H1 (cell line): ENCODE measurements at regions not wholly inside any gene's neighbourhood (a gene's known extent, or its start where the extent isn't known, plus 50 kb on each side); places are given as distances from the start of the nearest gene placed in this dataset.

Source experiments
- CTCF ChIA-PET: fragments of 300-600 bp; sonication (Branson Sonifier 250); formaldehyde crosslinking; loops from one replicate; lab custom pipeline; 2021; ENCODE audit not compliant: partially characterized antibody; lab: Charles Lee
- POLR2A ChIA-PET: fragments of 300-600 bp; sonication (Branson Sonifier 250); formaldehyde crosslinking; loops from one replicate; lab custom pipeline; 2021; ENCODE audit warnings: inconsistent platforms; ENCODE audit not compliant: partially characterized antibody; lab: Charles Lee
- DNase-seq, 2 experiments: peaks; one replicate each; pipeline versions ENCODE4 v3.0.0 to v3.0.0-alpha.2; 2010 to 2022; ENCODE audit warnings: low spot score in 2 of 2, low read depth in 1 of 2, mixed read lengths in 1 of 2
- FAIRE-seq: peaks from 2 replicates; lab custom pipeline; 2011; peaks lifted over from hg19 to GRCh38; lab: Jason Lieb, UNC
- H2AFZ ChIP-seq: 2 replicates; pipeline ENCODE4 v1.8.1; 2012; ENCODE audit warnings: low read length, inconsistent platforms
- H2AK5ac ChIP-seq: 2 replicates; pipeline ENCODE4 v1.6.1; 2013; ENCODE audit warnings: low read depth, low read length
- H2BK120ac ChIP-seq: replicated peaks from 2 replicates; pipeline ENCODE3; 2013; ENCODE audit warnings: low read depth, low read length, inconsistent platforms
- H2BK12ac ChIP-seq: 2 replicates; pipeline ENCODE4 v1.6.1; 2013; ENCODE audit warnings: low read depth, low read length
- H2BK15ac ChIP-seq: 2 replicates; pipeline ENCODE4 v1.6.1; 2013; ENCODE audit warnings: low read length
- H2BK20ac ChIP-seq: 2 replicates; pipeline ENCODE4 v1.6.1; 2013; ENCODE audit warnings: low read length
- H2BK5ac ChIP-seq: 2 replicates; pipeline ENCODE4 v1.6.1; 2013; ENCODE audit warnings: low read depth, low read length
- H3K14ac ChIP-seq: 2 replicates; pipeline ENCODE4 v1.6.1; 2013; ENCODE audit warnings: inconsistent platforms; ENCODE audit not compliant: insufficient read length
- H3K18ac ChIP-seq: 2 replicates; pipeline ENCODE4 v1.6.1; 2013; ENCODE audit warnings: low read length; ENCODE audit errors: extremely low read depth
- H3K23ac ChIP-seq: 2 replicates; pipeline ENCODE4 v1.6.1; 2013; ENCODE audit warnings: inconsistent platforms; ENCODE audit not compliant: insufficient read length
- H3K23me2 ChIP-seq: 2 replicates; pipeline ENCODE4 v1.6.1; 2013; ENCODE audit warnings: low read depth, low read length
- H3K27ac ChIP-seq: 2 replicates; pipeline ENCODE4 v1.6.1; 2011; ENCODE audit warnings: low read depth, low read length, inconsistent platforms
- H3K27me3 ChIP-seq, 4 experiments: replicated peaks in 1 of 4; 1 replicate in 1 of 4; 2 replicates in 3 of 4; pipeline versions ENCODE4 v1.6.1 to v1.8.1; 2011 to 2013; ENCODE audit warnings: low read length in 3 of 4, mild to moderate bottlenecking in 3 of 4, inconsistent platforms in 2 of 4, mixed read lengths in 2 of 4, moderate library complexity in 1 of 4; ENCODE audit not compliant: control insufficient read depth in 3 of 4, insufficient read depth in 3 of 4; ENCODE audit errors: extremely low read depth in 1 of 4
- H3K36me3 ChIP-seq, 4 experiments: 2 replicates each; pipeline versions ENCODE4 v1.6.1 to v1.8.1; 2011 to 2013; ENCODE audit warnings: mild to moderate bottlenecking in 4 of 4, low read length in 3 of 4, moderate library complexity in 2 of 4, control low read depth in 1 of 4, inconsistent platforms in 1 of 4; ENCODE audit not compliant: insufficient read depth in 4 of 4, control insufficient read depth in 2 of 4
- H3K4ac ChIP-seq: replicated peaks from 2 replicates; pipeline ENCODE3; 2013; ENCODE audit warnings: low read length, low read depth, mixed read lengths, inconsistent platforms; ENCODE audit not compliant: insufficient read length
- H3K4me1 ChIP-seq, 4 experiments: replicated peaks in 1 of 4; 1 replicate in 1 of 4; 2 replicates in 3 of 4; pipeline versions ENCODE4 v1.6.1 to v1.8.1; 2011 to 2013; ENCODE audit warnings: low read length in 3 of 4, inconsistent platforms in 2 of 4, mixed read lengths in 1 of 4; ENCODE audit not compliant: insufficient read depth in 4 of 4, control insufficient read depth in 3 of 4
- H3K4me2 ChIP-seq, 2 experiments: 2 replicates each; pipeline versions ENCODE4 v1.6.1 to v1.8.1; 2011 to 2013; ENCODE audit warnings: low read depth in 2 of 2, low read length in 2 of 2, control low read depth in 1 of 2, inconsistent platforms in 1 of 2, mild to moderate bottlenecking in 1 of 2; ENCODE audit not compliant: insufficient read depth in 1 of 2
- H3K4me3 ChIP-seq, 4 experiments: fragments of 200-600, 300-600 bp in 1 of 4; sonication (generic), shearing (Covaris generic), sonication (Bioruptor Twin) in 1 of 4; 2 replicates each; pipeline versions ENCODE4 v1.5.1 to v1.8.1; 2011 to 2016; ENCODE audit warnings: low read length in 4 of 4, low read depth in 3 of 4, control low read depth in 2 of 4, inconsistent platforms in 2 of 4, mild to moderate bottlenecking in 2 of 4, mixed read lengths in 1 of 4, moderate library complexity in 1 of 4; ENCODE audit not compliant: insufficient read depth in 2 of 4; ENCODE audit errors: extremely low read depth in 1 of 4
- H3K56ac ChIP-seq: replicated peaks from 2 replicates; pipeline ENCODE3; 2013; ENCODE audit warnings: low read depth, mild to moderate bottlenecking, mixed read lengths, low read length, inconsistent platforms; ENCODE audit not compliant: insufficient read length
- H3K79me1 ChIP-seq: 2 replicates; pipeline ENCODE4 v1.6.1; 2013; ENCODE audit warnings: low read depth, low read length, control low read depth
- H3K79me2 ChIP-seq, 2 experiments: 2 replicates each; pipeline versions ENCODE4 v1.6.1 to v1.8.1; 2012 to 2013; ENCODE audit warnings: low read length in 2 of 2, mild to moderate bottlenecking in 2 of 2, inconsistent platforms in 1 of 2; ENCODE audit not compliant: insufficient read depth in 2 of 2, control insufficient read depth in 1 of 2
- H3K9ac ChIP-seq, 4 experiments: replicated peaks in 1 of 4; 1 replicate in 1 of 4; 2 replicates in 3 of 4; pipeline versions ENCODE4 v1.6.1 to v1.8.1; 2011 to 2013; ENCODE audit warnings: low read depth in 3 of 4, low read length in 3 of 4, control low read depth in 2 of 4, mild to moderate bottlenecking in 2 of 4, moderate library complexity in 2 of 4, inconsistent platforms in 1 of 4; ENCODE audit errors: extremely low read depth in 1 of 4
- H3K9me3 ChIP-seq, 2 experiments: 2 replicates each; pipeline versions ENCODE4 v1.6.1 to v1.8.1; 2012 to 2013; ENCODE audit warnings: mild to moderate bottlenecking in 2 of 2, moderate library complexity in 2 of 2, control low read depth in 1 of 2, inconsistent platforms in 1 of 2, low read depth in 1 of 2, low read length in 1 of 2, mixed read lengths in 1 of 2; ENCODE audit not compliant: insufficient read depth in 2 of 2
- H4K20me1 ChIP-seq, 2 experiments: replicated peaks in 1 of 2; 2 replicates each; pipeline versions ENCODE3 to v1.8.1; 2011 to 2013; ENCODE audit warnings: inconsistent platforms in 2 of 2, low read length in 2 of 2, mild to moderate bottlenecking in 1 of 2; ENCODE audit not compliant: insufficient read depth in 2 of 2, control insufficient read depth in 1 of 2
- H4K5ac ChIP-seq: 2 replicates; pipeline ENCODE4 v1.6.1; 2013; ENCODE audit warnings: low read length, low read depth, mixed read lengths, inconsistent platforms; ENCODE audit not compliant: insufficient read length
- H4K8ac ChIP-seq: 2 replicates; pipeline ENCODE4 v1.8.0; 2013; ENCODE audit warnings: mild to moderate bottlenecking, moderate library complexity, low read length, inconsistent platforms; ENCODE audit not compliant: insufficient read depth; ENCODE audit errors: extremely low read depth
- H4K91ac ChIP-seq: replicated peaks from 2 replicates; pipeline ENCODE3; 2013; ENCODE audit warnings: low read length, mixed read lengths, inconsistent platforms; ENCODE audit not compliant: insufficient read length
- BRCA1 ChIP-seq: IDR thresholded peaks from 2 replicates; pipeline ENCODE4 v1.6.1; 2012; ENCODE audit warnings: low read depth, low read length, improper control_type of control experiment
- CEBPB ChIP-seq: IDR thresholded peaks from 2 replicates; pipeline ENCODE4 v1.6.1; 2012; ENCODE audit warnings: low read depth, low read length
- CTBP2 ChIP-seq: IDR thresholded peaks from 2 replicates; pipeline ENCODE4 v1.7.0; 2011; ENCODE audit warnings: borderline replicate concordance, mild to moderate bottlenecking, moderate library complexity, mixed read lengths, low read length; ENCODE audit not compliant: insufficient read depth, insufficient read length
- GTF2F1 ChIP-seq: IDR thresholded peaks from 2 replicates; pipeline ENCODE4 v1.6.1; 2012; ENCODE audit warnings: low read depth, low read length, improper control_type of control experiment, borderline replicate concordance
- HDAC2 ChIP-seq, 2 experiments: fragments of 300-600 bp in 1 of 2; sonication (generic) in 1 of 2; IDR thresholded peaks; 2 replicates each; pipeline ENCODE4 v1.6.1; 2011 to 2012; ENCODE audit warnings: low read depth in 2 of 2, low read length in 2 of 2, mild to moderate bottlenecking in 2 of 2, moderate library complexity in 2 of 2, borderline replicate concordance in 1 of 2, inconsistent platforms in 1 of 2
- MAFK ChIP-seq: IDR thresholded peaks from 2 replicates; pipeline ENCODE4 v1.6.1; 2012; ENCODE audit warnings: low read depth, mild to moderate bottlenecking, improper control_type of control experiment, low read length
- NANOG ChIP-seq: IDR thresholded peaks from 2 replicates; pipeline ENCODE4 v1.6.1; 2011; ENCODE audit warnings: low read length, low read depth, mild to moderate bottlenecking, inconsistent platforms; ENCODE audit not compliant: insufficient read depth, poor library complexity, severe bottlenecking
- NRF1 ChIP-seq: IDR thresholded peaks from 2 replicates; pipeline ENCODE4 v1.6.1; 2011; ENCODE audit warnings: mild to moderate bottlenecking, low read depth, low read length, improper control_type of control experiment
- RFX5 ChIP-seq: IDR thresholded peaks from 2 replicates; pipeline ENCODE4 v1.6.1; 2011; ENCODE audit warnings: low read depth, low read length, improper control_type of control experiment, borderline replicate concordance
- SIRT6 ChIP-seq: IDR thresholded peaks from one replicate; pipeline ENCODE4 v1.7.1; 2012; ENCODE audit warnings: low read length, inconsistent platforms
- SP1 ChIP-seq: IDR thresholded peaks from 2 replicates; pipeline ENCODE4 v1.6.1; 2011; ENCODE audit warnings: low read depth, low read length
- SP2 ChIP-seq: IDR thresholded peaks from 2 replicates; pipeline ENCODE4 v1.6.1; 2012; ENCODE audit warnings: mild to moderate bottlenecking, low read length, inconsistent platforms
- SUZ12 ChIP-seq: fragments of 200-600 bp; sonication (generic); IDR thresholded peaks from 2 replicates; pipeline ENCODE4 v1.6.1; 2012; ENCODE audit warnings: mild to moderate bottlenecking, inconsistent platforms, low read length, moderate library complexity, mixed read lengths
- TCF12 ChIP-seq: IDR thresholded peaks from 2 replicates; pipeline ENCODE4 v1.6.1; 2011; ENCODE audit warnings: low read depth, mild to moderate bottlenecking, low read length
- ZNF274 ChIP-seq: IDR thresholded peaks from 2 replicates; pipeline ENCODE4 v1.7.0; 2012; ENCODE audit warnings: low read length, borderline replicate concordance; ENCODE audit errors: extremely low read depth
- WGBS, 2 experiments: shearing (Covaris generic) in 1 of 2; methylation state at CpG; one replicate each; pipeline versions ENCODE4 v1.1.6 to v1.1.7; 2013 to 2015; ENCODE audit warnings: low lambda C conversion rate in 2 of 2, mixed read lengths in 2 of 2, inconsistent platforms in 1 of 2, low coverage in 1 of 2, missing lambda C conversion rate in 1 of 2; ENCODE audit not compliant: insufficient replicate concordance in 2 of 2, insufficient coverage in 1 of 2, insufficient read length in 1 of 2; ENCODE audit errors: extremely low coverage in 1 of 2, missing lambda C conversion rate in 1 of 2; 5-methylcytosine and 5-hydroxymethylcytosine counted together
- TF ChIP-seq, protein P1 (sequence below): IDR thresholded peaks from 2 replicates; pipeline ENCODE4 v1.6.1; 2012; ENCODE audit warnings: inconsistent platforms

DNA sequence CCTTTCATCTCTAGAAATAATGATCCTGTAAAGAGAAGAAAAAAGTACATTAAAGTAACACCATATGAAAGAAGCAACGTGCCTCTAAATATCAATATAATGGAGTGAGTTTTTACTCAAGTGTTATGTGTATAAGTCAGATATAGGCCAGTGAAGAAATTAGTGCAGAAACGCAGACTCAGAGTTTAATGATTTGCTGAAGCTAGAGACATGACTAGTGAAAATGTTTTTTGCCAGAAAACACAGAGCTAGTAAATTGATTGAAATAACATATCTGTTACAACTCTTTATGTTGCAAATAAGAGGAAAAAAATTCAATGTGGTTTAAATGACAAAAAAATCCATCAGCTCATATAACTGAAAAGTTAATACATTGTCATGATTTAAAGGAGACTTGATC lies 217.2 kb upstream of the NXPH2 start:
- Histone ChIP-seq H3K18ac (no peak overlapping the region), H2BK120ac (no peak overlapping the region), H4K5ac (no peak overlapping the region), H4K8ac (no peak overlapping the region), H3K56ac (no peak overlapping the region), H2BK12ac (no peak overlapping the region), H3K4me2 (no peak overlapping the region), H3K79me2 (no peaks in the 10 kb centered on the region), H3K4me1 (no peaks in the 10 kb centered on the region), H4K91ac (no peak overlapping the region), H3K79me1 (no peaks in the 10 kb centered on the region), H3K23ac (no peak overlapping the region), H3K4me3 (no peak overlapping the region), H3K14ac (no peak overlapping the region), H2AK5ac (no peak overlapping the region), H2AFZ (no peak overlapping the region), H2BK5ac (no peak overlapping the region), H3K27ac (no peak overlapping the region), H4K20me1 (no peaks in the 10 kb centered on the region), H3K9ac (no peak overlapping the region), H3K23me2 (no peaks in the 10 kb centered on the region), H3K27me3 (no peaks in the 10 kb centered on the region), H3K4ac (no peak overlapping the region), H2BK15ac (no peak overlapping the region), H3K9me3 (no peaks in the 10 kb centered on the region), H2BK20ac (no peak overlapping the region), H3K36me3 (no peaks in the 10 kb centered on the region)
- FAIRE-seq (no peak), DNase-seq (no peak)
- CTCF ChIA-PET: no interaction called here
- 90% methylated on average over 2 of the region's 2 CpGs; no CpG with 5 or more reads in 1 of the 2 experiments for WGBS, 2 experiments
- POLR2A ChIA-PET: no interaction called here
- TF ChIP-seq TCF12 (no peak), SP1 (no peak), CTBP2 (no peak), BRCA1 (no peak), SP2 (no peak), ZNF274 (no peak), GTF2F1 (no peak), MAFK (no peak), HDAC2 (IDR thresholded peaks at IDR 0.05; ENCODE audit: borderline replicate concordance in 1 of 2, low read depth in 2 of 2, low read length in 2 of 2) (no peak), SUZ12 (no peak), RFX5 (no peak), NRF1 (no peak), CEBPB (no peak), SIRT6 (no peak), NANOG (no peak)
- TF ChIP-seq, protein P1, sequence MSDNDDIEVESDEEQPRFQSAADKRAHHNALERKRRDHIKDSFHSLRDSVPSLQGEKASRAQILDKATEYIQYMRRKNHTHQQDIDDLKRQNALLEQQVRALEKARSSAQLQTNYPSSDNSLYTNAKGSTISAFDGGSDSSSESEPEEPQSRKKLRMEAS: no peak
